ENCODE measurements at regions not wholly inside any gene's neighbourhood (a gene's known extent, or its start where the extent isn't known, plus 50 kb on each side); places are given as distances from the start of the nearest gene placed in this dataset.
"Not testable (repeated sequence)": the region's sequence is repeated elsewhere in the genome, so short reads cannot be mapped to it uniquely, and the experiment has no call there.

- DNase-seq, result no peak
These were observed 266.7 kb upstream of the HDAC4 start for GRCh38 chr2:239667431-239667985.

DNA sequence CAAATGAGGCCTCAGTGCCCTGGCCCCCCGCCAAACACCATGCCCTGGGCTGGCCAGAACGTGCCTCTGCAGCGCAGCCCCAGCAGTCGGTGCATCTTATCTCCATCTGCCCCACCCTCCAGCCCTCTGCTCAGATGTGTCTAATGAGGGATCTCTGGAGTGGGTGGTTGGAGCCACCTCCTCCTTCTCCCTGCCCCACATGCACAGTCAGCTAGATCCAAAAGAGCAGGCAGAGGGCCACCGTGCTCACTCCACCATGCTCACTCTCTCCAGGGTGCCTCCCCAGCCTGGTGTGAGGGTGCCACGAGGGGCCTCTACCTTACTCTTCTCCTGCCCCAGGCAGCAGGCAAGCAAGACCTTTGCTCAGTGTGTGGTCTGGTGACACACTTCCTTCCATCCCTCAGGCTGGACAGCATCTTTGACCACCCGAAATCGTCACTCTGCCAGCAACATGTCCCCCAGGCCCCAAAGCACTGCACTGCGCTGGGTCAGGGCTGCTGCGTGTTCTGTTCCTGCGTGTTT, 266.1 kb upstream of the HDAC4 start:
- DNase-seq, result no peak

DNA sequence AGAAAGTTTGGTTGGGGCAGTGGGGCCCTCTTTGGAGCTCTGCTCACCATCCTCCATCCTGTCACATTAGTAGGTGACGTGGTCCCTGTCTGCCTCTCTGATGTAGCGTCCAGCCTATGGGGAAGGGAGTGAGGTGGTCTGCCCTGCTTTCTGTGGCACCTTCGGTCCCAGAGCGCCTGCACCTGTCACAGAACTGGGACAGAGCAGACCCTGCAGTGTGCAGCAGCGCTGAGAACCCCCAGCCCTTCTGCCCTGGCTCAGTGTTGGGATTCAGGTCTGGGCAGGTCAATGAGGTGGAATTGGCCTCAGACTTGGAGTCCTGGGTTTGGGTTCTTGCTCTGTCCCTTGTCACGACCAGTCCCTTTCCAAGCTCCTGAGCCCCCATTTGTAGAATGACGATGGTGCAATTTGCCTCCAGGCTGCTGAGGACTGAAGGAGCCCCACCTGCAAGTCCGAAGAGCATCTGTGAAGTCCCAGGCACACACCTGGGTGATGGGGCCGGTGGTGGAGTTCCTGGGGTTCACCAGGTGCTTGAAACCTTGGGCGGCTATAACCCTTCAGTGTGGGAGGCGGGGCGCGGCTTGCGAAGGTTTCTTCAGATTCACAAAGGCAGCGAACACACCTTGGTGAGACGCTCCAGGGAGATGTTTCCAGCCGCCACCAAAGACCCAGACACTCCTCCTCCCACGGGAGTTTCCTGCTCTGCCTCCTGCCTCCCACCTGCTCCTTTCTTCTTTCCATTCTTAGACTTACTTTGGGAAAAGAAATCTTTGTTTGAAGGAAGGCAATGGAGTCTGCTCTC, 265.4 kb upstream of the HDAC4 start:
- DNase-seq, result no peak

DNA sequence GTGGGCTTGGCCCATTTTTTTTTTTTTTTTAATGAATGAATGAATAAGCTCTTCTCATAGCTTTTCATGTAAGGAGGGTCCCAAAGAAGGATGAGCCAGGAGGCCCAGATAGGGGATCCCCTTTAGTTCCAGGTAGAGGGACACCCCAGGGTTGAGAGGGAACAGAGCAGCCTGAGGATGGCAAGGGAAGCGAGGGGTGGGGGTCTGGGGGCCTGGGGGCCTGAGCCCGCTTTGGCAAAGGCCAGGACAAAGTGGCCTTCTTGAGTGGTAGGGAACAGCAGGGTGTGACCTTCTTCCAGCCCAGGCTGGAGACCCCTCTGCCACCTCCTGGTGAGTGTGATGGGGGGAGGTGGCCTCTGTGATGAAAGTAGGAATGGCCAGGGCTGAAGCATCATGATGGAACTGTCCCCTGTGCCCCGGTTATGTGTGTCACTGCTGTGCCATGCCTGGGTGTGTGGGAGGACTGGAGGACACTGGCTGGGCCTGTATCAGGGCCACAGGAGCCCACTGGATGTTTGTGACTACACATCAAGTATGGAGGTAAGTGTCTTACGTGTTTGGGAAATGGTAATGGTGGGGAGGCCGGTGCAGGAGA, 263.5 kb upstream of the HDAC4 start:
- DNase-seq, result no peak

GRCh38 chr2:239663364-239663924, 262.6 kb upstream of the HDAC4 start:
- no peak for DNase-seq

- no peak for DNase-seq
These were observed 261.7 kb upstream of the HDAC4 start for GRCh38 chr2:239662413-239663120.

GRCh38 chr2:239661334-239662312, 260.8 kb upstream of the HDAC4 start:
- no peak for DNase-seq

- no peak for DNase-seq
These were observed 259.8 kb upstream of the HDAC4 start for GRCh38 chr2:239660390-239661230.

DNA sequence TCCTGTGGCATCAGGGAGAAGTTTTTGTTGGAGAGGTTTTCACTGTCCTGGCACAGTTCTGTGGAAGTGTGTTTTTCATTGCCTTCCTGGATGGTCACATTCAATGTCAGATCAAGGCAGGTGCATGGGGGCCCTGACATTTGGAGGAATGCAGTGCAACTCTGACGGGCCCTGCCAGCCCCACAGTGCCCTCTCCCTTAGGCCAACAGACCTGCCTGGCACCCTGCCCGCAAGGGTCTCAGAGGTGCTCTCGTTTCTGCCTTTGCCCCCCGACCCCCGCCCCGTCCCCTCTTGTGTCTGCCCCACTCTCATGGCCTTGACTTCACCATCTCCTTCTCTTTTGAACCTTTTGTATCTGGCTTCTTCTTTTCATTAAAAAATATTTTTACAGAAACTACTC, 257.2 kb upstream of the HDAC4 start:
- no peak for DNase-seq

DNA sequence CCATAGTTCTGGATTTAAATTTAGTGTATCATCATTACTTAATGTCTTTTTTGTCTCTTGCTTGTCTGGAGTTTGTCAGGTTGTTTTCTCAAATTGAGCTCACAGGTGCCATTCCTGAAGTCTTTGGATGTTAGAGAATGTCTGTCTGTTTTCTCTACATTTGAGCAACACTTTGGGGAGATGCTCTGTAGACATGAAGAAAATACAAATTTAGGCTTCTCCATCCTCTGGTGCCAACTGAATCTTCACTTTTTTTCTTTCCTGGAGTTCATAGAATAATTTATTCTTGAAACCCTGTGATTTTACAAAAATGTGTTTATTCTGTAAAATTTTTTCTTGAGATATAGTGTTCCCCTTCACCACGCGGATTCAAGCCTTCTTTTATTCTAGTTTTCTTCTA, 256.4 kb upstream of the HDAC4 start:
- DNase-seq, result no peak

GRCh38 chr2:239654266-239654665, 253.4 kb upstream of the HDAC4 start:
- no peak for DNase-seq

DNA sequence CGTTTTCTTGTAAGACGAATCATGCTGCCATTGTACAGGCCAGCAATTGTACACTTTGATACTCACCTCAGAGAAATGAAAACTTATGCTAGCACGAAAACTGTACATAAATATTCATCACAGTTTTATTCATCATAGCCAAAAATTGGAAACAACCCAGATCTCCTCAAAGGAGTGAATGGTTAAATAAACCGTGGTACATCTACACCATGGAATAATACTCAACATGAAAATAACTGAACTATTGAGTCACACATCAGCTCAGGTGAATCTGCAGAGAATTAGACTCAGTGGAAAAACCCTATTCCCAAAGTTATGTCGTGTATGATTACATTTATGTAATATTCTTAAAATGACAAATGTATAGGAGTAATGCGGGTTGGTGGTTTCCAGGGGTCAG, 251.0 kb upstream of the HDAC4 start:
- no peak for DNase-seq

GRCh38 chr2:239650674-239651073, 249.9 kb upstream of the HDAC4 start:
- DNase-seq, result no peak

DNA sequence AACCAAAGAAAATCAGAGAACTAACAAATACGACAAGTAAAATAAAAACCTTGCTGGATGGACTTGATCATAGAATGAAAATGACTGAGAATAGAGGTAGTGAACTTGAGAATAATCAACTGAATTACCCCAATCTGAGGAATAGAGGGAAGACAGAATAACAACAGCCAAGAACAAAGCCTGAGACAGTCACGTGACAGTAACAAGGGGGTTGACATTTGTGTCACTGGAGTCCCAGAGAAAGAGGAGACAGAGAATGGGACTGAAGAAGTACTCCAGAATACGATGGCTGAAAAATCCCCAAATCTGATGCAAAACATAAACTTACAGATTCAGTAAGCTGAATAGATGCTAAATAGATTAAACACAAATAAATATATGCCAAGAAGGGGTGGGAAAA, 248.5 kb upstream of the HDAC4 start:
- no peak for DNase-seq

- DNase-seq, result no peak
These were observed 247.8 kb upstream of the HDAC4 start for GRCh38 chr2:239648607-239649006.

- DNase-seq, result no peak
These were observed 246.4 kb upstream of the HDAC4 start for GRCh38 chr2:239647052-239647819.

GRCh38 chr2:239646184-239646583, 245.4 kb upstream of the HDAC4 start:
- DNase-seq, result no peak

DNA sequence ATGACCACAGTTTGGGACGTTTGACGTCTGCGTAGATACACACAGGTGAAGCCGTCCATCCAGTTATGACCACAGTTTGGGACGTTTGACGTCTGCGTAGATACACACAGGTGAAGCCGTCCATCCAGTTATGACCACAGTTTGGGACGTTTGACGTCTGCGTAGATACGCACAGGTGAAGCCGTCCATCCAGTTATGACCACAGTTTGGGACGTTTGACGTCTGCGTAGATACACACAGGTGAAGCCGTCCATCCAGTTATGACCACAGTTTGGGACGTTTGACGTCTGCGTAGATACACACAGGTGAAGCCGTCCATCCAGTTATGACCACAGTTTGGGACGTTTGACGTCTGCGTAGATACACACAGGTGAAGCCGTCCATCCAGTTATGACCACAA, 243.8 kb upstream of the HDAC4 start:
- not testable (repeated sequence) for DNase-seq

DNA sequence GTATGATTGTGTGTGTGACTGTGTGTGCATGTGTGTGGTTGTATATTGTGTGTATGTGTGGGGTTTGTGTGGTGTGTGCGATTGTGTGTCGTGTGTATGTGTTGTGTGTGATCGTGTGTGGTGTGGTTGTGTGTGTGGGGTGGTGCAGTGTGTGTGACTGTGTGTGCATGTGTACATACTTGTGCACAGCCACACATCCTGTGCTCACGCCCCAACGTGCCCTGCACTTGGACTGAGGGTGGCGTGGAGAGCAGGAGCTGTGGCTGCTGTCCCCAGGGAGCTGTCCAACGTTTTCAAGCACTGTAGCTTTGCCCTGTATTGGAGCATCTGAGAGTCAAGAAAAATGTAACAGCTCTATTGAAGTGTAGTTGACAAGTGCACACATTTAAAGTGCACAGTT, 243.2 kb upstream of the HDAC4 start:
- DNase-seq, result peak; percentile 12
